ENCODE measurements at regions not wholly inside any gene's neighbourhood (a gene's known extent, or its start where the extent isn't known, plus 50 kb on each side); places are given as distances from the start of the nearest gene placed in this dataset.

DNA sequence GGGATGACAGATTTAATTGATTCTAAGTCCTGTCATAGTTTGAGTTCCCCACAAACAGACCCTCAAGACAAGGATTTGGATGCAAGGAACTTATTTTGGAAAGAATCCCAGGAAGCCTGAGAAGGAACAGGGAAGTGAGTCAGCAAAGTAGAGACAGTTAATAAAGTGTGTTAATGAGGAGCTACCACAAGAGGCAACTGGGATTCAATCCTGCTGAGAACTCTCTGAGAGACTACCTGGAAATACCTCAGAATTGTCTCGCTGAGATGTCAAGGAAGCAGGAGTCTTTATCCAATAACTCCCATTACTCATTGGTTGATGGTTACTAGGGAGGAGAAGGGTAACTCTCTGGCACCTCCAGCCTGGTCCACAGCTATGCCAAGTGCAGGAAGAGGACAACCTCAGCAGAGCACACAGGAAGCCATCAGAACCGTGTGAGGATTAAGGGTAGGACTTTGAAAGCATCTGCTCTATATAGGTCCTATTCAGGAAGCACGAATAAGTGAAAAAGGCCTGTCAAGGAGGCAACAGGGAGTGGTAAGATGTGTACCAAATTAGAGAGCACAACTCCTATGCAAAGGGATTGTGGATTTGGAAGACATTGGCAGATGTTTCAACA lies 311.1 kb upstream of the KCNH8 start (continued):
- TF ChIP-seq, protein P1, sequence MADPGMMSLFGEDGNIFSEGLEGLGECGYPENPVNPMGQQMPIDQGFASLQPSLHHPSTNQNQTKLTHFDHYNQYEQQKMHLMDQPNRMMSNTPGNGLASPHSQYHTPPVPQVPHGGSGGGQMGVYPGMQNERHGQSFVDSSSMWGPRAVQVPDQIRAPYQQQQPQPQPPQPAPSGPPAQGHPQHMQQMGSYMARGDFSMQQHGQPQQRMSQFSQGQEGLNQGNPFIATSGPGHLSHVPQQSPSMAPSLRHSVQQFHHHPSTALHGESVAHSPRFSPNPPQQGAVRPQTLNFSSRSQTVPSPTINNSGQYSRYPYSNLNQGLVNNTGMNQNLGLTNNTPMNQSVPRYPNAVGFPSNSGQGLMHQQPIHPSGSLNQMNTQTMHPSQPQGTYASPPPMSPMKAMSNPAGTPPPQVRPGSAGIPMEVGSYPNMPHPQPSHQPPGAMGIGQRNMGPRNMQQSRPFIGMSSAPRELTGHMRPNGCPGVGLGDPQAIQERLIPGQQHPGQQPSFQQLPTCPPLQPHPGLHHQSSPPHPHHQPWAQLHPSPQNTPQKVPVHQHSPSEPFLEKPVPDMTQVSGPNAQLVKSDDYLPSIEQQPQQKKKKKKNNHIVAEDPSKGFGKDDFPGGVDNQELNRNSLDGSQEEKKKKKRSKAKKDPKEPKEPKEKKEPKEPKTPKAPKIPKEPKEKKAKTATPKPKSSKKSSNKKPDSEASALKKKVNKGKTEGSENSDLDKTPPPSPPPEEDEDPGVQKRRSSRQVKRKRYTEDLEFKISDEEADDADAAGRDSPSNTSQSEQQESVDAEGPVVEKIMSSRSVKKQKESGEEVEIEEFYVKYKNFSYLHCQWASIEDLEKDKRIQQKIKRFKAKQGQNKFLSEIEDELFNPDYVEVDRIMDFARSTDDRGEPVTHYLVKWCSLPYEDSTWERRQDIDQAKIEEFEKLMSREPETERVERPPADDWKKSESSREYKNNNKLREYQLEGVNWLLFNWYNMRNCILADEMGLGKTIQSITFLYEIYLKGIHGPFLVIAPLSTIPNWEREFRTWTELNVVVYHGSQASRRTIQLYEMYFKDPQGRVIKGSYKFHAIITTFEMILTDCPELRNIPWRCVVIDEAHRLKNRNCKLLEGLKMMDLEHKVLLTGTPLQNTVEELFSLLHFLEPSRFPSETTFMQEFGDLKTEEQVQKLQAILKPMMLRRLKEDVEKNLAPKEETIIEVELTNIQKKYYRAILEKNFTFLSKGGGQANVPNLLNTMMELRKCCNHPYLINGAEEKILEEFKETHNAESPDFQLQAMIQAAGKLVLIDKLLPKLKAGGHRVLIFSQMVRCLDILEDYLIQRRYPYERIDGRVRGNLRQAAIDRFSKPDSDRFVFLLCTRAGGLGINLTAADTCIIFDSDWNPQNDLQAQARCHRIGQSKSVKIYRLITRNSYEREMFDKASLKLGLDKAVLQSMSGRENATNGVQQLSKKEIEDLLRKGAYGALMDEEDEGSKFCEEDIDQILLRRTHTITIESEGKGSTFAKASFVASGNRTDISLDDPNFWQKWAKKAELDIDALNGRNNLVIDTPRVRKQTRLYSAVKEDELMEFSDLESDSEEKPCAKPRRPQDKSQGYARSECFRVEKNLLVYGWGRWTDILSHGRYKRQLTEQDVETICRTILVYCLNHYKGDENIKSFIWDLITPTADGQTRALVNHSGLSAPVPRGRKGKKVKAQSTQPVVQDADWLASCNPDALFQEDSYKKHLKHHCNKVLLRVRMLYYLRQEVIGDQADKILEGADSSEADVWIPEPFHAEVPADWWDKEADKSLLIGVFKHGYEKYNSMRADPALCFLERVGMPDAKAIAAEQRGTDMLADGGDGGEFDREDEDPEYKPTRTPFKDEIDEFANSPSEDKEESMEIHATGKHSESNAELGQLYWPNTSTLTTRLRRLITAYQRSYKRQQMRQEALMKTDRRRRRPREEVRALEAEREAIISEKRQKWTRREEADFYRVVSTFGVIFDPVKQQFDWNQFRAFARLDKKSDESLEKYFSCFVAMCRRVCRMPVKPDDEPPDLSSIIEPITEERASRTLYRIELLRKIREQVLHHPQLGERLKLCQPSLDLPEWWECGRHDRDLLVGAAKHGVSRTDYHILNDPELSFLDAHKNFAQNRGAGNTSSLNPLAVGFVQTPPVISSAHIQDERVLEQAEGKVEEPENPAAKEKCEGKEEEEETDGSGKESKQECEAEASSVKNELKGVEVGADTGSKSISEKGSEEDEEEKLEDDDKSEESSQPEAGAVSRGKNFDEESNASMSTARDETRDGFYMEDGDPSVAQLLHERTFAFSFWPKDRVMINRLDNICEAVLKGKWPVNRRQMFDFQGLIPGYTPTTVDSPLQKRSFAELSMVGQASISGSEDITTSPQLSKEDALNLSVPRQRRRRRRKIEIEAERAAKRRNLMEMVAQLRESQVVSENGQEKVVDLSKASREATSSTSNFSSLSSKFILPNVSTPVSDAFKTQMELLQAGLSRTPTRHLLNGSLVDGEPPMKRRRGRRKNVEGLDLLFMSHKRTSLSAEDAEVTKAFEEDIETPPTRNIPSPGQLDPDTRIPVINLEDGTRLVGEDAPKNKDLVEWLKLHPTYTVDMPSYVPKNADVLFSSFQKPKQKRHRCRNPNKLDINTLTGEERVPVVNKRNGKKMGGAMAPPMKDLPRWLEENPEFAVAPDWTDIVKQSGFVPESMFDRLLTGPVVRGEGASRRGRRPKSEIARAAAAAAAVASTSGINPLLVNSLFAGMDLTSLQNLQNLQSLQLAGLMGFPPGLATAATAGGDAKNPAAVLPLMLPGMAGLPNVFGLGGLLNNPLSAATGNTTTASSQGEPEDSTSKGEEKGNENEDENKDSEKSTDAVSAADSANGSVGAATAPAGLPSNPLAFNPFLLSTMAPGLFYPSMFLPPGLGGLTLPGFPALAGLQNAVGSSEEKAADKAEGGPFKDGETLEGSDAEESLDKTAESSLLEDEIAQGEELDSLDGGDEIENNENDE (IDR thresholded peaks at IDR 0.05; ENCODE audit: insufficient replicate concordance, low read length) = no peak
- no peak for TF ChIP-seq SUZ12 (IDR thresholded peaks at IDR 0.05; ENCODE audit: low read length)
- no peak for TF ChIP-seq CTBP2 (IDR thresholded peaks at IDR 0.05; ENCODE audit: borderline replicate concordance, insufficient read depth, insufficient read length, low read length)
- TF ChIP-seq NANOG (IDR thresholded peaks at IDR 0.05; ENCODE audit: insufficient read depth, low read depth, low read length, poor library complexity, severe bottlenecking) = no peak
- no peak for TF ChIP-seq BRCA1 (IDR thresholded peaks at IDR 0.05; ENCODE audit: low read depth, low read length)
- TF ChIP-seq EZH2 (IDR thresholded peaks at IDR 0.05; ENCODE audit: low read depth, low read length, severe bottlenecking) = no peak
- no peak for TF ChIP-seq SIRT6 (IDR thresholded peaks at IDR 0.05; ENCODE audit: low read length)
- TF ChIP-seq POU5F1 (IDR thresholded peaks at IDR 0.05; ENCODE audit: low read depth, low read length) = no peak
- TF ChIP-seq POLR2A (IDR thresholded peaks at IDR 0.05; ENCODE audit: control extremely low read depth in 1 of 2, low read depth in 2 of 2, low read length in 2 of 2) = no peak
- TF ChIP-seq, protein P2, sequence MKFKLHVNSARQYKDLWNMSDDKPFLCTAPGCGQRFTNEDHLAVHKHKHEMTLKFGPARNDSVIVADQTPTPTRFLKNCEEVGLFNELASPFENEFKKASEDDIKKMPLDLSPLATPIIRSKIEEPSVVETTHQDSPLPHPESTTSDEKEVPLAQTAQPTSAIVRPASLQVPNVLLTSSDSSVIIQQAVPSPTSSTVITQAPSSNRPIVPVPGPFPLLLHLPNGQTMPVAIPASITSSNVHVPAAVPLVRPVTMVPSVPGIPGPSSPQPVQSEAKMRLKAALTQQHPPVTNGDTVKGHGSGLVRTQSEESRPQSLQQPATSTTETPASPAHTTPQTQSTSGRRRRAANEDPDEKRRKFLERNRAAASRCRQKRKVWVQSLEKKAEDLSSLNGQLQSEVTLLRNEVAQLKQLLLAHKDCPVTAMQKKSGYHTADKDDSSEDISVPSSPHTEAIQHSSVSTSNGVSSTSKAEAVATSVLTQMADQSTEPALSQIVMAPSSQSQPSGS (IDR thresholded peaks at IDR 0.05; ENCODE audit: low read length) = no peak

Data from H1 (cell line).